IPS DF 6.9 (cell line): ENCODE measurements at regions not wholly inside any gene's neighbourhood (a gene's known extent, or its start where the extent isn't known, plus 50 kb on each side); places are given as distances from the start of the nearest gene placed in this dataset.

Experiments
- DNase-seq: peaks from one replicate; pipeline ENCODE4 v3.0.0-alpha.2; 2013; ENCODE audit warnings: low read depth, low spot score
- H3K27ac ChIP-seq: one replicate; pipeline ENCODE4 v1.5.1; 2013; ENCODE audit warnings: low read length, control low read depth
- H3K27me3 ChIP-seq: 2 replicates; pipeline ENCODE4 v1.6.1; 2013; ENCODE audit warnings: mild to moderate bottlenecking, low read length; ENCODE audit not compliant: control insufficient read depth, insufficient read depth
- H3K36me3 ChIP-seq: 2 replicates; pipeline ENCODE4 v1.6.1; 2013; ENCODE audit warnings: low read length; ENCODE audit not compliant: control insufficient read depth, insufficient read depth
- H3K4me1 ChIP-seq: 2 replicates; pipeline ENCODE4 v1.6.1; 2013; ENCODE audit warnings: low read length; ENCODE audit not compliant: control insufficient read depth, insufficient read depth
- H3K4me3 ChIP-seq: 2 replicates; pipeline ENCODE4 v1.5.1; 2013; ENCODE audit warnings: mild to moderate bottlenecking, low read length
- H3K9me3 ChIP-seq: 2 replicates; pipeline ENCODE4 v1.6.1; 2013; ENCODE audit warnings: low read length, inconsistent platforms; ENCODE audit not compliant: control insufficient read depth, insufficient read depth
- WGBS: extraction: QIAGEN DNeasy Blood & Tissue Kit; methylation state at CpG from one replicate; pipeline ENCODE4 v1.1.7; 2013; ENCODE audit warnings: mixed read lengths, missing lambda C conversion rate; ENCODE audit not compliant: insufficient read length, insufficient coverage; 5-methylcytosine and 5-hydroxymethylcytosine counted together

DNA sequence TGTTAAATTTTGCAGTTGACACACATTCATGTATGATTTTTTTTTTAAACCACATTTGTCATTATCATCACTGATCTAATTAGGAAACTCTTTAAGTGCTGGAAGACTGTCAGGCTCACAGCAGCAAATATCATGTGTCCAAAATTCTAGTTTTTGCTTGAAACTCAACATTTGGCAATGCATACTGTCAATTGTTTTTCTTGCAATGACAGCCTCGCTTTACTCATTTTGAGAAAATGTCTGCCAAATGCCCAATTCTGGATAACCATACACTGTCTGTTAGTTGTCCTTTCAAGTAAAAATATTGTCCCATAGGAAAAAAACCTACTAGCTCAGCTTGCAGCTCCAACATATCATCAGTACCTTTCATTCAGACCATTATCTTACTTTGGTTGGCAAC is 523.9 kb upstream of the ARGLU1 start:
- H3K4me1 ChIP-seq = no peaks in the 10 kb centered on the region; the same call in 1 of the 2 replicates
- DNase-seq = no peak
- H3K36me3 ChIP-seq = no peaks in the 10 kb centered on the region
- no CpG with 5 or more reads among the region's 1 CpG for WGBS
- no peaks in the 10 kb centered on the region for H3K27me3 ChIP-seq
- no peaks in the 10 kb centered on the region for H3K9me3 ChIP-seq
- no peak overlapping the region for H3K4me3 ChIP-seq
- H3K27ac ChIP-seq = no peak overlapping the region

DNA sequence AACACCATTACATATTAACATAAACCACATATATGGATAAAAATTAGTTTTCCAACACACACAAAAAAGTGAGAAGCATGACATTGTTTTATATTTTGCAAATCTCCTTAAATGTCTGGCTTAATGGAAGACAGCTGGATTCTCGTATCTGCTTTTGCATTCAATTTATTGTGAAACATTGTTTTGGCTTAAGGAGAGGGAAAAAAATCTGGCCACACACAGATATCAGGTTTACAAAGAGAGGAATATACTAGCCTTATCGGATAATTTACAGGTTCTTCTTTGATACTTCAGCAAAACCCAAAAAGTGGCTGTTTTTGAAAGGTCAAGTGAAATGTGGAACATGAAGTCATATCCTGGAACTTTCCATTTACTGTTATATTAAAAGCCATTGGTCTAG is 523.5 kb upstream of the ARGLU1 start:
- H3K36me3 ChIP-seq = no peaks in the 10 kb centered on the region
- no peak overlapping the region for H3K27ac ChIP-seq
- no peak for DNase-seq
- no CpG with 5 or more reads among the region's 2 CpGs for WGBS
- no peak overlapping the region for H3K4me3 ChIP-seq
- no peaks in the 10 kb centered on the region for H3K27me3 ChIP-seq
- H3K4me1 ChIP-seq = no peaks in the 10 kb centered on the region; the same call in 1 of the 2 replicates
- no peaks in the 10 kb centered on the region for H3K9me3 ChIP-seq

- Histone ChIP-seq H3K27ac (no peak overlapping the region), H3K36me3 (no peaks in the 10 kb centered on the region), H3K9me3 (no peaks in the 10 kb centered on the region), H3K27me3 (no peaks in the 10 kb centered on the region), H3K4me1 (no peaks in the 10 kb centered on the region; the same call in 1 of the 2 replicates), H3K4me3 (no peak overlapping the region)
- DNase-seq = no peak
- WGBS = no CpG with 5 or more reads among the region's 1 CpG
Observed at GRCh38 chr13:107088061-107088460, 520.1 kb upstream of the ARGLU1 start.

DNA sequence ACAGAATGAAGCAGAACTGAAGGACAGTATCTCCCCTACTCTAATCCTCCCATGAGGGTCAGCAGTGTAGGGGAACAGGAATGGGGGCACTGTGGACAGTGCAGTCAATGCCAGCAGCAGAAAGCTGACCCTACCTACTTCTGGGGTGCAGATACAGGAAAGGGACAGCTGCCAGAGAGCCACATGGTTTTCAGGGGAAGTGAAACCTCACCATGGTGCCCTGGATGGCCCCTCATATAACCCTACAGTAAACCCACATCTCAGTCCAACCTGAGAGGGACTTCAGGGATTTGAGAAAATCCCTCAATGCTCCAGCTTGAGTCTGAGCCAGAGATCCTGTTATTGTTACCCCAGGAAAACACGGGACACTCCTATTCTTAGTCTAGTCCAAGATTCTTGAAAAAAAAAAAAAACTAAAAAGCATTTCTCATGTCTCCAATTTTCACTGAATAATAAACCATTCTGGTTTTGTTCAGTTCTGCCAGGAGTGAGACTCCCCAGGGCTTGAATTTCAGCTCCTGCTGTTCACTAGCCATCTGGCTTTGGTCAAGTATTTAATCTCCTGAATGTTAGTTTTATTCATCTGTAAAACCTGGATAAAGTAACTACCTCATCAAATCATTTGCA is 511.6 kb upstream of the ARGLU1 start:
- no peaks in the 10 kb centered on the region for H3K9me3 ChIP-seq
- H3K27ac ChIP-seq = no peak overlapping the region
- no peaks in the 10 kb centered on the region for H3K36me3 ChIP-seq
- no peak overlapping the region for H3K4me3 ChIP-seq
- no CpG with 5 or more reads among the region's 1 CpG for WGBS
- no peaks in the 10 kb centered on the region for H3K27me3 ChIP-seq
- DNase-seq = no peak
- H3K4me1 ChIP-seq = no peaks in the 10 kb centered on the region

- Histone ChIP-seq H3K36me3 (no peaks in the 10 kb centered on the region), H3K27me3 (no peaks in the 10 kb centered on the region), H3K27ac (no peak overlapping the region), H3K4me3 (no peak overlapping the region), H3K4me1 (no peaks in the 10 kb centered on the region), H3K9me3 (no peaks in the 10 kb centered on the region)
- DNase-seq = no peak
- no CpG with 5 or more reads among the region's 6 CpGs for WGBS
Observed at GRCh38 chr13:107078229-107078765, 510.4 kb upstream of the ARGLU1 start.

- WGBS = no CpG with 5 or more reads among the region's 3 CpGs
- Histone ChIP-seq H3K27me3 (no peaks in the 10 kb centered on the region), H3K9me3 (no peaks in the 10 kb centered on the region), H3K27ac (no peak overlapping the region), H3K36me3 (no peaks in the 10 kb centered on the region), H3K4me3 (no peak overlapping the region), H3K4me1 (no peaks in the 10 kb centered on the region)
- DNase-seq = no peak
Observed at GRCh38 chr13:107076801-107077200, 508.9 kb upstream of the ARGLU1 start.

- Histone ChIP-seq H3K9me3 (no peaks in the 10 kb centered on the region), H3K27ac (no peak overlapping the region), H3K36me3 (no peaks in the 10 kb centered on the region), H3K4me3 (no peak overlapping the region), H3K4me1 (no peaks in the 10 kb centered on the region), H3K27me3 (no peaks in the 10 kb centered on the region)
- no CpG with 5 or more reads among the region's 6 CpGs for WGBS
- no peak for DNase-seq
Observed at GRCh38 chr13:107075576-107075975, 507.6 kb upstream of the ARGLU1 start.

GRCh38 chr13:107070792-107071191 is 502.9 kb upstream of the ARGLU1 start:
- Histone ChIP-seq H3K27me3 (no peaks in the 10 kb centered on the region), H3K4me1 (no peaks in the 10 kb centered on the region), H3K27ac (no peak overlapping the region), H3K4me3 (no peak overlapping the region), H3K9me3 (no peaks in the 10 kb centered on the region), H3K36me3 (no peaks in the 10 kb centered on the region)
- DNase-seq = no peak
- WGBS = no CpG with 5 or more reads among the region's 5 CpGs

GRCh38 chr13:107069108-107069776 is 501.3 kb upstream of the ARGLU1 start:
- no peaks in the 10 kb centered on the region for H3K9me3 ChIP-seq
- no peak overlapping the region for H3K4me3 ChIP-seq
- H3K36me3 ChIP-seq = no peaks in the 10 kb centered on the region

DNA sequence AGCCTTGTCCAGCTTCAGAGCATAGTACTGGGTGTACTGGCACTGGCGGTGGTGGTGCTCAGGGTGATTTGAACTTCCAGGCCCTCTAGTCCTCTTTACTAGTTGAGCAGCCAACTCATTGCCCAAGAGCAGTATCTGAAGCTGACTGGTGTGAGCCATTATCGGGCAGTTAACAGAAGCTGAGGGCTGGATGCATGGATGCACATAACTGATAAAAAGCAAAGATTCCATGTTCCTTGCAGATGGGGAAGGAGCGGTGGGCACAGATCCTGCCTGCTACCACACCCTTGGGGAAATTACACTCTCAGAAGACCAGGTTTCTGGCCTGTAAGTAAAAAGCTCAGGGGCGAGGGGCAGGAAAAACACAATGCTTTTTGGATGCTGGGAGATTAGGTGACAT is 499.4 kb upstream of the ARGLU1 start:
- Histone ChIP-seq H3K27me3 (no peaks in the 10 kb centered on the region), H3K36me3 (no peaks in the 10 kb centered on the region), H3K4me1 (no peaks in the 10 kb centered on the region), H3K9me3 (no peaks in the 10 kb centered on the region), H3K27ac (no peak overlapping the region), H3K4me3 (no peak overlapping the region)
- no CpG with 5 or more reads among the region's 4 CpGs for WGBS
- no peak for DNase-seq

More at GRCh38 chr13:107069108-107069776, 501.3 kb upstream of the ARGLU1 start:
- no peak for DNase-seq
- no peak overlapping the region for H3K27ac ChIP-seq
- no CpG with 5 or more reads among the region's 4 CpGs for WGBS
- H3K27me3 ChIP-seq = no peaks in the 10 kb centered on the region
- H3K4me1 ChIP-seq = no peaks in the 10 kb centered on the region
